ENCODE measurements at regions not wholly inside any gene's neighbourhood (a gene's known extent, or its start where the extent isn't known, plus 50 kb on each side); places are given as distances from the start of the nearest gene placed in this dataset.

DNA sequence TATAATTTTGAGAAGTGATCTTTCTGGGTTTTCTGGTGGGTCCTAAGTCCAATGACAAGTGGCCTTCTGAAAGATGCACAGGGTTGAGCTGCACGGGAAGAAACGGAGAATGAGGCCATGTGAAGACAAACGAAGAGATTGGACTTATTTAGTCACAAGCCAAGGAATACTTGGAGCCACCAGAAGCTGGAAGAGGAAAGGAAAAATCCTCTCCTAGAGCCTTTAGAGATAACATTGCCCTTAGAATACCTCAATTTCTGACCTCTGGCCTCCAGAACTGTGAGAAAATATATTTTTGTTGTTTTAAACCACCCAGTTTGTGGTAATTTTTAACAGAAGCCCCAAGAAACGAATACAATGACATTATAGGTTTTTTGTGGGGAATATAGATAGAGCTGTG, 360.5 kb upstream of the TARS1 start:
- H3K9me3 ChIP-seq (ENCODE audit: insufficient read depth, low read depth, low read length) = no peaks in the 10 kb centered on the region
- no peak overlapping the region for H4K8ac ChIP-seq (ENCODE audit: low read depth, low read length)
- no peaks in the 10 kb centered on the region for H3K27me3 ChIP-seq (ENCODE audit: insufficient read depth, low read length)
- no peak overlapping the region for H4K91ac ChIP-seq (ENCODE audit: low read depth, low read length)
- H2BK120ac ChIP-seq (ENCODE audit: insufficient read depth, low read length, poor library complexity) = no peak overlapping the region
- H3K4ac ChIP-seq (ENCODE audit: low read depth, low read length) = no peak overlapping the region
- H2BK5ac ChIP-seq (ENCODE audit: low read depth, low read length, poor library complexity) = no peak overlapping the region
- H3K9ac ChIP-seq (ENCODE audit: low read length) = no peak overlapping the region
- H2AFZ ChIP-seq (ENCODE audit: insufficient read depth, low read length, poor library complexity) = no peak overlapping the region
- H4K12ac ChIP-seq (ENCODE audit: low read depth, low read length) = no peak overlapping the region
- no CpG with 5 or more reads among the region's 4 CpGs for WGBS (ENCODE audit: extremely low coverage, insufficient coverage, insufficient read length)
- no peak overlapping the region for H3K14ac ChIP-seq (ENCODE audit: low read length)
- H2BK12ac ChIP-seq (ENCODE audit: low read length) = no peak overlapping the region
- no peak overlapping the region for H3K23ac ChIP-seq (ENCODE audit: low read length)
- H3K4me3 ChIP-seq (ENCODE audit: low read depth, low read length) = no peak overlapping the region
- no peaks in the 10 kb centered on the region for H3K4me1 ChIP-seq (ENCODE audit: control insufficient read depth in 1 of 2, insufficient read depth in 2 of 2, low read length in 2 of 2)
- H3K79me2 ChIP-seq (ENCODE audit: control insufficient read depth, insufficient read depth, low read length, poor library complexity) = no peaks in the 10 kb centered on the region
- H3K27ac ChIP-seq (ENCODE audit: low read depth, low read length) = no peak overlapping the region
- no peak for DNase-seq
- H3K18ac ChIP-seq (ENCODE audit: low read length) = no peak overlapping the region
- H3K79me1 ChIP-seq (ENCODE audit: low read length) = no peaks in the 10 kb centered on the region
- H2AK5ac ChIP-seq (ENCODE audit: low read length) = no peak overlapping the region
- no peak overlapping the region for H3K4me2 ChIP-seq (ENCODE audit: low read length)
- H3K36me3 ChIP-seq (ENCODE audit: control insufficient read depth in 1 of 2, insufficient read depth in 2 of 2, low read length in 2 of 2) = no peaks in the 10 kb centered on the region

DNA sequence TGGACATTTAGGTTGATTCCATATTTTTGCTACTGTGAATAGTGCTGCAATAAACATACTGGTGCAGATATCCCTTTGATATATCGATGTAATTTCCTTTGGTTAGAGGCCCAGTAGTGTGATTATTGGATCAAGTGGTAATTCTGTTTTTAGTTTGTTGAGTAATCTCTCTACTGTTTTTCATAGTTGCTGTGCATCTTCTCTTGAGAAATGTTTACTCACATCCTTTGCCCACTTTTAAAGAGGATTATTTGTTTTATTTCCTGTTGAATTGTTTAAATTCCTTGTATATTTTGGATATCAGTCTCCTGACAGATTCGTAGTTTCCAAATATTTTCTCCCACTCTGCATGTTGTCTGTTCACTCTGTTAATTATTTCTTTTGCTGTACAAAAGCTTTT, 352.6 kb upstream of the TARS1 start:
- Histone ChIP-seq H3K4me1 (ENCODE audit: control insufficient read depth in 1 of 2, insufficient read depth in 2 of 2, low read length in 2 of 2) (no peaks in the 10 kb centered on the region), H3K79me2 (ENCODE audit: control insufficient read depth, insufficient read depth, low read length, poor library complexity) (no peaks in the 10 kb centered on the region), H2BK5ac (ENCODE audit: low read depth, low read length, poor library complexity) (no peak overlapping the region), H3K4me2 (ENCODE audit: low read length) (no peak overlapping the region), H3K4me3 (ENCODE audit: low read depth, low read length) (no peak overlapping the region), H3K36me3 (ENCODE audit: control insufficient read depth in 1 of 2, insufficient read depth in 2 of 2, low read length in 2 of 2) (no peaks in the 10 kb centered on the region), H3K14ac (ENCODE audit: low read length) (no peak overlapping the region), H3K79me1 (ENCODE audit: low read length) (no peaks in the 10 kb centered on the region), H3K27me3 (ENCODE audit: insufficient read depth, low read length) (no peaks in the 10 kb centered on the region), H2AK5ac (ENCODE audit: low read length) (no peak overlapping the region), H3K23ac (ENCODE audit: low read length) (no peak overlapping the region), H2AFZ (ENCODE audit: insufficient read depth, low read length, poor library complexity) (no peak overlapping the region), H4K8ac (ENCODE audit: low read depth, low read length) (no peak overlapping the region), H3K27ac (ENCODE audit: low read depth, low read length) (no peak overlapping the region), H3K9ac (ENCODE audit: low read length) (no peak overlapping the region), H3K18ac (ENCODE audit: low read length) (no peak overlapping the region), H3K4ac (ENCODE audit: low read depth, low read length) (no peak overlapping the region), H4K12ac (ENCODE audit: low read depth, low read length) (no peak overlapping the region), H2BK120ac (ENCODE audit: insufficient read depth, low read length, poor library complexity) (no peak overlapping the region), H2BK12ac (ENCODE audit: low read length) (no peak overlapping the region), H4K91ac (ENCODE audit: low read depth, low read length) (no peak overlapping the region), H3K9me3 (ENCODE audit: insufficient read depth, low read depth, low read length) (no peaks in the 10 kb centered on the region)
- WGBS (ENCODE audit: extremely low coverage, insufficient coverage, insufficient read length) = no CpG with 5 or more reads among the region's 2 CpGs
- DNase-seq = no peak

DNA sequence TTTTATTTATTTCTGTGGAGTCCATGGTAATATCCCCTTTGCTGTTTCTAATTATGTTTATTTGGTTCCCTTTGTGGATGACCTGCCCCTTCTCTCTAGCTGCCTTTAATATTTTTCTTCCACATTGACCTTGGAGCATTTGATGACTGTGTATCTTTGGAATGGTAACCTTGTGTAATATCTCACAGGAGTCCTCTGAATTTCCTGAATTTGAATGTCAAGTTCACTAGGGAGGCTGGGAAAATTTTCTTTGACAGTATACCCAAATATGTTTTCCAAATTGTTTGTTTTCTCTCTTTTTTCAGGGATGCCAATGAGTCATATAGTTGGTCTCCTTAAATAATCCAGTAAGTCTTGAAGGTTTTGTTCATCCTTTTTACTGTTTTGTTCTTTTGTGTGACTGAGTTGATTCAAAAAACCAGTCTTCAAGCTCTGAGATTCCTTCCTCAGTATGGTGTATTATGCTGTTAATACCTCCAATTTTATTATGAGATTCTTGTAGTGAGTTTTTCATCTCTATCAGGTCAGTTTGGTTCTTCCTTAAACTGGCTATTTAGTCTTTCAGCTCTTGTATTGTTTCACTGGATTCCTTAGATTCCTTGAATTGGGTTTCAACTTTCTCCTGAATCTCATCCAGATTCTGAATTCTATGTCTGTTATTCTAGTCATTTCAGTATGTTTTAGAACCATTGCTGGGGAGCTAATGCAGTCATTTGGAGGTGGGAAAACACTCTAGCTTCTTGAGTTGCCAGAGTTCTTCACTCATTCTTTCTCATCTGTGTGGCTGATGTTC, 349.0 kb upstream of the TARS1 start:
- Histone ChIP-seq H4K91ac (ENCODE audit: low read depth, low read length) (no peak overlapping the region), H3K27me3 (ENCODE audit: insufficient read depth, low read length) (no peaks in the 10 kb centered on the region), H2BK5ac (ENCODE audit: low read depth, low read length, poor library complexity) (no peak overlapping the region), H3K4me2 (ENCODE audit: low read length) (no peak overlapping the region), H3K79me2 (ENCODE audit: control insufficient read depth, insufficient read depth, low read length, poor library complexity) (no peaks in the 10 kb centered on the region), H3K23ac (ENCODE audit: low read length) (no peak overlapping the region), H3K4ac (ENCODE audit: low read depth, low read length) (no peak overlapping the region), H2AK5ac (ENCODE audit: low read length) (no peak overlapping the region), H2BK12ac (ENCODE audit: low read length) (no peak overlapping the region), H3K18ac (ENCODE audit: low read length) (no peak overlapping the region), H2AFZ (ENCODE audit: insufficient read depth, low read length, poor library complexity) (no peak overlapping the region), H4K12ac (ENCODE audit: low read depth, low read length) (no peak overlapping the region), H4K8ac (ENCODE audit: low read depth, low read length) (no peak overlapping the region), H2BK120ac (ENCODE audit: insufficient read depth, low read length, poor library complexity) (no peak overlapping the region), H3K36me3 (ENCODE audit: control insufficient read depth in 1 of 2, insufficient read depth in 2 of 2, low read length in 2 of 2) (no peaks in the 10 kb centered on the region), H3K27ac (ENCODE audit: low read depth, low read length) (no peak overlapping the region), H3K9me3 (ENCODE audit: insufficient read depth, low read depth, low read length) (no peaks in the 10 kb centered on the region), H3K14ac (ENCODE audit: low read length) (no peak overlapping the region), H3K9ac (ENCODE audit: low read length) (no peak overlapping the region), H3K4me1 (ENCODE audit: control insufficient read depth in 1 of 2, insufficient read depth in 2 of 2, low read length in 2 of 2) (no peaks in the 10 kb centered on the region), H3K79me1 (ENCODE audit: low read length) (no peaks in the 10 kb centered on the region), H3K4me3 (ENCODE audit: low read depth, low read length) (no peak overlapping the region)
- peak in 1 of 2 donors; percentile 44 for DNase-seq

DNA sequence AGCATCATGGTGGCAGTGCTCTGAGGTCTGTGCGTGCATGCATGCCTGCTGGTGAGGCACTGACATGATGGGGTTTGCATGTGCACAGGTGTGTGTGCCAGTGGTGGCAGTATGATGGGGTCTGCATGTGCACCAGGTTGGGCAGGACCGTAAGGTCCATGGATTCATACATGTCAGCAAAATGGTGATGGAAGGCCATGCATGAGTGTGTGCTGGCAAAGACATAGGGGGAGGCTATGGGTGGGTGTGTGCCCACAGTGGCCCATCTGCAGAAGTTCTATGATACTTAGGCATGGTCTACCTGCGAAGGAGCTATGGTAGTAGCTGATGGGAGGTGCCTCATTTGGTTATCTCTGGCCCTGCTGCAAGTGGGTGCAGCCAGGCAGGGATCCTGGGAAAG, 348.0 kb upstream of the TARS1 start:
- H4K91ac ChIP-seq (ENCODE audit: low read depth, low read length) = no peak overlapping the region
- no peak overlapping the region for H4K8ac ChIP-seq (ENCODE audit: low read depth, low read length)
- peak overlapping the region; percentile 38 for H3K4me3 ChIP-seq (ENCODE audit: low read depth, low read length)
- H3K9me3 ChIP-seq (ENCODE audit: insufficient read depth, low read depth, low read length) = no peaks in the 10 kb centered on the region
- no peak overlapping the region for H3K18ac ChIP-seq (ENCODE audit: low read length)
- no peak overlapping the region for H3K14ac ChIP-seq (ENCODE audit: low read length)
- DNase-seq = no peak
- no peak overlapping the region for H3K4ac ChIP-seq (ENCODE audit: low read depth, low read length)
- WGBS (ENCODE audit: extremely low coverage, insufficient coverage, insufficient read length) = no CpG with 5 or more reads among the region's 3 CpGs
- no peak overlapping the region for H3K23ac ChIP-seq (ENCODE audit: low read length)
- H3K79me2 ChIP-seq (ENCODE audit: control insufficient read depth, insufficient read depth, low read length, poor library complexity) = no peaks in the 10 kb centered on the region
- H4K12ac ChIP-seq (ENCODE audit: low read depth, low read length) = no peak overlapping the region
- H2BK5ac ChIP-seq (ENCODE audit: low read depth, low read length, poor library complexity) = no peak overlapping the region
- H3K79me1 ChIP-seq (ENCODE audit: low read length) = no peaks in the 10 kb centered on the region
- H3K9ac ChIP-seq (ENCODE audit: low read length) = no peak overlapping the region
- no peak overlapping the region for H2BK120ac ChIP-seq (ENCODE audit: insufficient read depth, low read length, poor library complexity)
- no peak overlapping the region for H2AFZ ChIP-seq (ENCODE audit: insufficient read depth, low read length, poor library complexity)
- no peak overlapping the region for H2AK5ac ChIP-seq (ENCODE audit: low read length)
- no peak overlapping the region for H2BK12ac ChIP-seq (ENCODE audit: low read length)
- H3K27ac ChIP-seq (ENCODE audit: low read depth, low read length) = no peak overlapping the region
- H3K4me2 ChIP-seq (ENCODE audit: low read length) = no peak overlapping the region
- H3K27me3 ChIP-seq (ENCODE audit: insufficient read depth, low read length) = no peaks in the 10 kb centered on the region
- no peaks in the 10 kb centered on the region for H3K4me1 ChIP-seq (ENCODE audit: control insufficient read depth in 1 of 2, insufficient read depth in 2 of 2, low read length in 2 of 2)
- H3K36me3 ChIP-seq (ENCODE audit: control insufficient read depth in 1 of 2, insufficient read depth in 2 of 2, low read length in 2 of 2) = no peaks in the 10 kb centered on the region
